SK-N-MC (cell line): ENCODE measurements at regions not wholly inside any gene's neighbourhood (a gene's known extent, or its start where the extent isn't known, plus 50 kb on each side); places are given as distances from the start of the nearest gene placed in this dataset.

Source experiments
- EZH2 ChIP-seq: fragments of 200-600 bp; sonication (generic); IDR thresholded peaks from one replicate; pipeline ENCODE4 v1.6.1; 2017; ENCODE audit warnings: antibody characterized with exemption
- POLR2AphosphoS5 ChIP-seq: IDR thresholded peaks from 2 replicates; pipeline ENCODE4 v1.6.1; 2012; ENCODE audit warnings: mild to moderate bottlenecking, low read depth, low read length, borderline replicate concordance

GRCh38 chr9:26567976-26568375 is 324.6 kb downstream of the CAAP1 start:
- TF ChIP-seq EZH2 (no peak), POLR2AphosphoS5 (no peak)
